ENCODE measurements at regions not wholly inside any gene's neighbourhood (a gene's known extent, or its start where the extent isn't known, plus 50 kb on each side); places are given as distances from the start of the nearest gene placed in this dataset.

- intact Hi-C loops (cut with DNase I) = no loop called here
- Histone ChIP-seq H3K36me3 (no peaks in the 10 kb centered on the region), H3K27me3 (peaks cover 0 to 23% (median 0%) of the 10 kb centered on the region in 9 donors), H3K4me3 (no peak overlapping the region), H3K9me3 (no peaks in the 10 kb centered on the region), H3K4me1 (peaks cover 0 to 3% (median 0%) of the 10 kb centered on the region in 12 donors), H3K27ac (no peak overlapping the region)
- TF ChIP-seq CTCF (IDR thresholded peaks at IDR 0.05) (no peak), POLR2A (IDR thresholded peaks at IDR 0.05) (no peak)
- 53 to 82% (median 78%) methylated on average over 3 of the region's 3 CpGs for WGBS, 4 donors
- DNase-seq = no peak
- no peak for ATAC-seq
Observed at GRCh38 chr10:128687408-128687807, 561.2 kb upstream of the MKI67 start.

GRCh38 chr10:128687927-128688549 lies 561.8 kb upstream of the MKI67 start:
- H3K27ac ChIP-seq = no peak overlapping the region
- intact Hi-C loops (cut with DNase I) = no loop called here
- TF ChIP-seq CTCF (IDR thresholded peaks at IDR 0.05) = no peak
- no peak for TF ChIP-seq POLR2A (IDR thresholded peaks at IDR 0.05)
- H3K27me3 ChIP-seq = peaks cover 0 to 23% (median 0%) of the 10 kb centered on the region in 9 donors
- no peak overlapping the region for H3K4me3 ChIP-seq
- no peaks in the 10 kb centered on the region for H3K36me3 ChIP-seq
- ATAC-seq = no peak
- peaks cover 0 to 3% (median 0%) of the 10 kb centered on the region in 12 donors for H3K4me1 ChIP-seq
- no peak for DNase-seq
- WGBS, 4 donors = 84 to 88% (median 86%) methylated on average over 14 of the region's 14 CpGs
- H3K9me3 ChIP-seq = no peaks in the 10 kb centered on the region

GRCh38 chr10:128689667-128690066 lies 563.4 kb upstream of the MKI67 start:
- WGBS, 4 donors = 80 to 92% (median 86%) methylated on average over 5 of the region's 5 CpGs
- Histone ChIP-seq H3K27ac (no peak overlapping the region), H3K4me3 (no peak overlapping the region), H3K27me3 (peaks cover 0 to 23% (median 0%) of the 10 kb centered on the region in 9 donors), H3K9me3 (no peaks in the 10 kb centered on the region), H3K4me1 (no peaks in the 10 kb centered on the region), H3K36me3 (no peaks in the 10 kb centered on the region)
- no peak for DNase-seq
- intact Hi-C loops (cut with DNase I) = no loop called here
- no peak for TF ChIP-seq POLR2A (IDR thresholded peaks at IDR 0.05)
- no peak for TF ChIP-seq CTCF (IDR thresholded peaks at IDR 0.05)
- no peak for ATAC-seq

- DNase-seq (no peak), ATAC-seq (no peak)
- no peak for TF ChIP-seq CTCF (IDR thresholded peaks at IDR 0.05)
- no peak for TF ChIP-seq POLR2A (IDR thresholded peaks at IDR 0.05)
- Histone ChIP-seq H3K4me3 (no peak overlapping the region), H3K9me3 (no peaks in the 10 kb centered on the region), H3K27me3 (peaks cover 0 to 24% (median 0%) of the 10 kb centered on the region in 9 donors), H3K4me1 (no peaks in the 10 kb centered on the region), H3K36me3 (no peaks in the 10 kb centered on the region), H3K27ac (no peak overlapping the region)
- intact Hi-C loops (cut with DNase I) = no loop called here
- WGBS, 4 donors = 61 to 68% (median 64%) methylated on average over 11 of the region's 11 CpGs
Observed at GRCh38 chr10:128693493-128694131, 567.4 kb upstream of the MKI67 start.
